GM18505 (cell line): ENCODE measurements at regions not wholly inside any gene's neighbourhood (a gene's known extent, or its start where the extent isn't known, plus 50 kb on each side); places are given as distances from the start of the nearest gene placed in this dataset.

ENCODE experiments used
- ATAC-seq: cut with Tn5 transposase; IDR thresholded peaks from one replicate; pipeline ENCODE4 v1.9.1; 2021; ENCODE audit not compliant: unreplicated experiment
- POLR2A ChIP-seq: IDR thresholded peaks from 4 replicates; pipeline ENCODE4 v1.6.1; 2011; ENCODE audit warnings: borderline replicate concordance; ENCODE audit not compliant: insufficient read depth, insufficient read length; ENCODE audit errors: extremely low read depth

DNA sequence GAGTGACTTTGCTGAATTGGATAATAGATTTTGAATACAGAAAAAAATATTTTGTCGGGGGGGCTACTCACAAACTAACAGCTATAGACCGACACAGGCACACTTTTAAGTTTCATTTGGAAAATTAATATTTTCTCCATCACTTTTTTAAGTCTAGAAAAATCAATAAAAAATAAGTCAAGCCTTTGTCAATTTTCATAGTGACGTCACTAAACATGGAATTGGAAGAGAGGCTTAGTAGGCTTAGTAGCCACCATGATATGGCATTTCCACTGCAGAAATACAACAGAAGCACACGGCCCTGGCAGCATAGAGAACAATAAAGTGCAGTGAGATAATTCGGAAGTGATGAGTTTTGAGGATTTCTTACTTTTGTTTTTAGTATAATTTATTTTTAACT, 357.2 kb downstream of the RPS24 start:
- no peak for ATAC-seq
- TF ChIP-seq POLR2A = no peak

GRCh38 chr10:78391585-78391984, 357.9 kb downstream of the RPS24 start:
- TF ChIP-seq POLR2A = no peak
- no peak for ATAC-seq

GRCh38 chr10:78392197-78392596, 358.5 kb downstream of the RPS24 start:
- no peak for ATAC-seq
- TF ChIP-seq POLR2A = no peak

DNA sequence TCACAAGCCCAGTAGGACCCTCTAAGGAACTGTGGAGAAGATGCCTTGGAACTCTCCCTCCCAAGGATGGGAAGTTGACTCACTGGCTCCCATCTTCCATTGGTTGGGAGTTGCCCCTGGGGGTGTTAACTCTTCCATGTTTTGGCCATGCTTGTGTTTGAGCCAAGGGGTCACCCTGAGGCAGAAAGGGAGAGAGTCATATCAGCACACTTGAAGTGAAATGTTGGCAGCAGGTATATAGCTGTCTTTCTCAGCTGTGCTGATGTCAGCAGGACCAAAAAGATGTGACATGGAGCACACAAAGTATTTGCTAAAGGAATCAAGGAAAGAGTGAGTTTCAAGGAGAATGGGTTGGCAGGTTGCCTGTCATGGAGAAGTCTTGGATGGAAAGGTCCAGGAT, 359.4 kb downstream of the RPS24 start:
- no peak for ATAC-seq
- no peak for TF ChIP-seq POLR2A

DNA sequence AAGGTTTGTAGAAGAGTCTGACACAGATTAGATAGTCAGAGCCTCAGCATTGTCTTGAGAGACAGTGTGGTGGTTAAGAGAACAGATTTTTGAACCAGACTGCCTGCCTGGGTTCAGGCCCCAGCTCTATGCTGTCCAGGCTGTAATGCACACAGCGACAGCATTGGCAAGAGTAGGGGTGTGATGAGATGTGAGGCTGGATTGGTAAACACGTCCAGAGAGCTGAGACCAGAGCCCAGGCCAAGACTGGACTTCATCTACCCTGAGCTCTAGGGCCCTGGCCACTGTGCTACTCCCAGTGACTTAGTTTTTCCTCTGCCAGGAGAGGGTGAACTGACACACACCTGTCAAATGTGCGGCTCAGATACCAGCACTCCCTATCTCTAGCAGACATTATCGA, 360.4 kb downstream of the RPS24 start:
- no peak for TF ChIP-seq POLR2A
- ATAC-seq = no peak

GRCh38 chr10:78395162-78395561, 361.5 kb downstream of the RPS24 start:
- no peak for ATAC-seq
- TF ChIP-seq POLR2A = no peak

DNA sequence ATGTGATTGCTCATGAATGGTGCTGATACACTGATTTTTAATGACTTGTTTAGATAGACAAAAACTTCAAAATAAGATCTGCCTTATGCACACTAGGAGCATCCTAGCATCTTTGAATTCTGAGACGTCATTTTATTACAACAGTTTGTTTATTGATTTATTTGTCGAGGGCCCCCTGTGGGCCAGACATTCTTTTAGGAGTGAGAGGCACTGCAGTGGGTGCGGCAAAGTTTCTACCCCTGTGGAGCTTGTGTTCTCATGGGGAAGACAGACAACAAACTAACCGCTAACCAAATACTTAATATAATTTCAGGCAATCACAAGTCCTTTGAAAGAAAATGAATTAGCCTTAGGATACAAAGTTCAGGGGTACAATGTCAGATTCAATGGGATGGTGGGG, 363.1 kb downstream of the RPS24 start:
- TF ChIP-seq POLR2A = no peak
- ATAC-seq = no peak

- no peak for TF ChIP-seq POLR2A
- ATAC-seq = no peak
Measured at GRCh38 chr10:78397786-78398185, 364.1 kb downstream of the RPS24 start.

DNA sequence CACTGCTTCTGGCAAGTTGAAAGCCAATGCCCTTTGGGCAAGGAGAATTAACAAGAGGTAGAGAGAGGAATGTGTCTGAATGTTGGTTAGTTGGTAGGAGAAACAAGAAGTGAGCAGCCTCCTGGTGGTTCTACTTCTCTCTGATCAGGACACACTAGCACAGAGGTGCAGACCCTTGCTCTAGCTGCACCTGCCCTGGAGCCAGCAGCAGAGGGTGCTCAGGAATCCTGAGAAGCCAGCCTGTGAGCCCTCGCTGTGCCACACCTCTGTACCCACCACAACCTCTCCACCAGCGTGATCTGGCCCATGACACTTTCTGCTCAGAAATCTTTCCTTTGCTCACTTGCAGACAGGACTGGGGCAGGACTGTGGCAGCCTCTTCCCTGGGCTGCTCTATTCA, 364.7 kb downstream of the RPS24 start:
- ATAC-seq = no peak
- no peak for TF ChIP-seq POLR2A

GRCh38 chr10:78401624-78402367, 368.1 kb downstream of the RPS24 start:
- no peak for TF ChIP-seq POLR2A

GRCh38 chr10:78402591-78402990, 368.9 kb downstream of the RPS24 start:
- TF ChIP-seq POLR2A = no peak

More at GRCh38 chr10:78401624-78402367, 368.1 kb downstream of the RPS24 start:
- ATAC-seq = no peak

DNA sequence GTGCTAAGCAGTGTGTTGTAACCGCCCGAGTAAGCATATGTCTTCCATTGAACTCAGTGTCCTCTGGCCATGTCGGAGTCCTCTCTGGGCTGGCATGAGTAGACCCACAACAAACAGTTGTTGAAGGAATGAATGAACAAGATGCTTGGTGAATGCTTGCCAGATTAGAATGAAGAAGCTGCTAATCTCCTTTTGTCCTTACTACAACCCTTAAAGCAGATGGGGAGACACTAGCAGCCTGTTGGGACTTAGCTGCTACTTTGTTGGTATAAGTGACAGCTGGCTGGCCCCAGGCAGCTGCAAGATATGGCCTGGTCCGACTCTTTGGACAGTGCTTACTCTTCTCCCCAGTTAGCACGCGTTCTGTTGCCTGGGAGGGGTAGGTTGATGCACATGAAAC, 370.1 kb downstream of the RPS24 start:
- ATAC-seq = no peak
- no peak for TF ChIP-seq POLR2A

More at GRCh38 chr10:78402591-78402990, 368.9 kb downstream of the RPS24 start:
- ATAC-seq = no peak

DNA sequence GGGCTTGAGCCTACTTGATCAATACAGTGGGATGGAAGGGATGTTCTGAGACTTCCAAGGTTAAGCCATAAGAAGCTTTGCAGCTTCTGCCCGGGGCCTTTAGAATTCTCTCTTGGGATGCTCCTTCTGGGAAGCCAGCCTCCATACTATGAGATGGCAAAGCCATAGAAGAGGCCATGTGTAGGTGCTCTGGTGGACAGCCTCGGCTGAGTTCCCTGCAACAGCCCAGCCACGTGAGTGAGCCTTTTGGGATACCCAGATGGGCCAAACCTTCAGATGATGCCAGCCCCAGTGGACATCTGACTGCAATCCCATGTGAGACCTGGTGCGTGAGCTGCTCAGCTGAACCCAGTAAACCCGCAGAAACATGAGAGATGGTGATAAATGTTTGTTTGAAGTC, 370.6 kb downstream of the RPS24 start:
- no peak for TF ChIP-seq POLR2A
- ATAC-seq = no peak

GRCh38 chr10:78405231-78405630, 371.6 kb downstream of the RPS24 start:
- ATAC-seq = no peak
- no peak for TF ChIP-seq POLR2A

DNA sequence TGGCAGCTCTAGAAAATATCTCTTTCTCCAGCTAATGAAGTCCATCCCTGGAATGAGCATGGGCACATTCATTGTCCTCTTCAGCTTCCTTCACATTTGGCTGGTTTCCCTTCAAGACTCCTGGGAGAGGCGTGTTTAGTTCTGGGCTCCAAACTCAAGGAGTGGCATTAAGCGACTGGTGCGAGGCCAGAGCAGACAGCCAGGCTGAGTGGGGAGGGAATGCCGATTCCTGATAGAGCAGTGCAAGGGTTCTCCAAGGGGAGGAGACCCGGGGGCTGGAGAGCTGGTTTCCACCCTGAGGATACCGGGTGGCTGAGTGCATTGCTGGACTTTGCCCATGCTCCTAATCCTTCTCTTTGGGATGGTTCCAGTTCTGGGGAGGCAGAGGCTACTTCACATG, 372.1 kb downstream of the RPS24 start:
- TF ChIP-seq POLR2A = no peak
- ATAC-seq = no peak
